Neural cell (in vitro differentiated cells): ENCODE measurements at regions not wholly inside any gene's neighbourhood (a gene's known extent, or its start where the extent isn't known, plus 50 kb on each side); places are given as distances from the start of the nearest gene placed in this dataset.

Experiments
- H2AFZ ChIP-seq: fragments of 200-600, 300-800 bp; sonication (generic), shearing (Covaris generic); 2 replicates; pipeline ENCODE4 v1.6.0; 2014; ENCODE audit warnings: low read depth, mild to moderate bottlenecking, antibody characterized with exemption, low read length, moderate library complexity
- H3F3A ChIP-seq: fragments of 200-600 bp; shearing (Covaris generic); 2 replicates; pipeline ENCODE4 v1.6.1; 2016; ENCODE audit warnings: mild to moderate bottlenecking, moderate library complexity, mixed read lengths, antibody characterized with exemption, low read length; ENCODE audit not compliant: insufficient read depth, poor library complexity, severe bottlenecking
- H3K27ac ChIP-seq: fragments of 200-600, 300-800 bp; sonication (generic), shearing (Covaris generic); 2 replicates; pipeline ENCODE4 v1.5.1; 2014; ENCODE audit warnings: mild to moderate bottlenecking, low read length, moderate library complexity
- H3K27me3 ChIP-seq: fragments of 300-800, 200-600 bp; sonication (generic), shearing (Covaris generic); 2 replicates; pipeline ENCODE4 v1.6.0; 2014; ENCODE audit warnings: mild to moderate bottlenecking, low read depth, low read length, moderate library complexity; ENCODE audit not compliant: insufficient read depth
- H3K36me3 ChIP-seq: fragments of 300-800, 200-600 bp; sonication (generic), shearing (Covaris generic); 2 replicates; pipeline ENCODE4 v1.5.1; 2014; ENCODE audit warnings: mild to moderate bottlenecking, antibody characterized with exemption, low read length, moderate library complexity; ENCODE audit not compliant: insufficient read depth
- H3K4me2 ChIP-seq: fragments of 300-800, 200-600 bp; sonication (generic), shearing (Covaris generic); 2 replicates; pipeline ENCODE4 v1.6.0; 2014; ENCODE audit warnings: mild to moderate bottlenecking, low read length
- H3K4me3 ChIP-seq: fragments of 300-800, 200-600 bp; sonication (generic), shearing (Covaris generic); 2 replicates; pipeline ENCODE4 v1.5.1; 2014; ENCODE audit warnings: mild to moderate bottlenecking, low read length, moderate library complexity
- H3K79me2 ChIP-seq: fragments of 200-600 bp; shearing (Covaris generic); replicated peaks from 2 replicates; pipeline ENCODE4 v1.6.0; 2014; ENCODE audit warnings: mild to moderate bottlenecking, low read length, moderate library complexity; ENCODE audit not compliant: insufficient read depth
- H3K9ac ChIP-seq: fragments of 300-800, 200-600 bp; sonication (generic), shearing (Covaris generic); 2 replicates; pipeline ENCODE4 v1.6.1; 2016; ENCODE audit warnings: mild to moderate bottlenecking, low read length, mixed read lengths
- H3K9me2 ChIP-seq: fragments of 200-600 bp; shearing (Covaris generic); 2 replicates; pipeline ENCODE4 v1.6.1; 2016; ENCODE audit warnings: mild to moderate bottlenecking, low read length, mixed read lengths; ENCODE audit not compliant: insufficient read depth
- H3K9me3 ChIP-seq: fragments of 200-600, 300-800 bp; sonication (generic), shearing (Covaris generic); 2 replicates; pipeline ENCODE4 v1.6.1; 2016; ENCODE audit warnings: mild to moderate bottlenecking, mixed run types, low read length, moderate library complexity, mixed read lengths
- H4K20me1 ChIP-seq: fragments of 200-600 bp; shearing (Covaris generic); 2 replicates; pipeline ENCODE4 v1.6.1; 2016; ENCODE audit warnings: mild to moderate bottlenecking, mixed run types; ENCODE audit not compliant: insufficient read depth
- CTCF ChIP-seq: fragments of 450-650 bp; IDR thresholded peaks from 2 replicates; pipeline ENCODE4 v1.5.1; 2014; ENCODE audit warnings: antibody characterized with exemption, mild to moderate bottlenecking, moderate library complexity; ENCODE audit not compliant: poor library complexity, severe bottlenecking
- EP300 ChIP-seq: fragments of 450-650 bp; conservative IDR thresholded peaks from 2 replicates; pipeline ENCODE4 v1.6.1; 2014; ENCODE audit warnings: antibody characterized with exemption, mild to moderate bottlenecking, moderate library complexity; ENCODE audit not compliant: poor library complexity, severe bottlenecking
- EZH2 ChIP-seq: fragments of 200-600, 300-800 bp; shearing (Covaris generic), sonication (generic); IDR thresholded peaks from 2 replicates; pipeline ENCODE4 v1.6.1; 2014; ENCODE audit warnings: antibody characterized with exemption, low read length, borderline replicate concordance, mild to moderate bottlenecking; ENCODE audit not compliant: insufficient read depth, poor library complexity, severe bottlenecking
- MXI1 ChIP-seq: fragments of 450-650 bp; conservative IDR thresholded peaks from 2 replicates; pipeline ENCODE4 v1.6.1; 2014; ENCODE audit warnings: antibody characterized with exemption, mild to moderate bottlenecking; ENCODE audit not compliant: poor library complexity, severe bottlenecking
- POLR2AphosphoS5 ChIP-seq: IDR thresholded peaks from 2 replicates; pipeline ENCODE4 v1.6.1; 2012
- RAD21 ChIP-seq: fragments of 450-650 bp; conservative IDR thresholded peaks from 2 replicates; pipeline ENCODE4 v1.6.1; 2014; ENCODE audit warnings: antibody characterized with exemption, mild to moderate bottlenecking, moderate library complexity
- REST ChIP-seq: IDR thresholded peaks from 2 replicates; pipeline ENCODE4 v1.6.1; 2012; ENCODE audit warnings: borderline replicate concordance
- SMC3 ChIP-seq: fragments of 450-650 bp; conservative IDR thresholded peaks from 2 replicates; pipeline ENCODE4 v1.6.1; 2014; ENCODE audit warnings: antibody characterized with exemption, mild to moderate bottlenecking, moderate library complexity; ENCODE audit not compliant: poor library complexity
- TAF1 ChIP-seq: IDR thresholded peaks from 2 replicates; pipeline ENCODE4 v1.6.1; 2012; ENCODE audit warnings: low read depth

- Histone ChIP-seq H3K4me2 (no peak overlapping the region), H3K36me3 (no peaks in the 10 kb centered on the region)
Observed at GRCh38 chr13:64798422-64798821, 2431.7 kb downstream of the PCDH9 start.

GRCh38 chr13:64793592-64793991, 2436.5 kb downstream of the PCDH9 start:
- Histone ChIP-seq H3K36me3 (no peaks in the 10 kb centered on the region), H3F3A (no peaks in the 10 kb centered on the region), H3K9me3 (no peaks in the 10 kb centered on the region), H3K4me3 (no peak overlapping the region), H3K79me2 (no peaks in the 10 kb centered on the region), H3K27ac (no peak overlapping the region), H4K20me1 (no peaks in the 10 kb centered on the region), H2AFZ (no peak overlapping the region), H3K27me3 (no peaks in the 10 kb centered on the region), H3K4me2 (no peak overlapping the region), H3K9me2 (no peaks in the 10 kb centered on the region), H3K9ac (no peak overlapping the region)
- TF ChIP-seq EZH2, result no peak
- TF ChIP-seq POLR2AphosphoS5, result no peak
- no peak for TF ChIP-seq REST
- TF ChIP-seq SMC3, result no peak
- TF ChIP-seq TAF1, result no peak
- TF ChIP-seq EP300, result no peak
- no peak for TF ChIP-seq MXI1
- no peak for TF ChIP-seq RAD21
- TF ChIP-seq CTCF, result no peak

More at GRCh38 chr13:64798422-64798821, 2431.7 kb downstream of the PCDH9 start:
- H3K27ac ChIP-seq, result no peak overlapping the region
- H3K79me2 ChIP-seq, result no peaks in the 10 kb centered on the region
- H3K4me3 ChIP-seq, result no peak overlapping the region
- TF ChIP-seq MXI1, result no peak
- no peak for TF ChIP-seq POLR2AphosphoS5
- TF ChIP-seq SMC3, result no peak
- TF ChIP-seq CTCF, result no peak
- H3K27me3 ChIP-seq, result no peaks in the 10 kb centered on the region
- H3K9me2 ChIP-seq, result no peaks in the 10 kb centered on the region
- no peaks in the 10 kb centered on the region for H3F3A ChIP-seq
- no peaks in the 10 kb centered on the region for H3K9me3 ChIP-seq
- H2AFZ ChIP-seq, result no peak overlapping the region
- no peak overlapping the region for H3K9ac ChIP-seq
- H4K20me1 ChIP-seq, result no peaks in the 10 kb centered on the region
